Esophagus squamous epithelium (tissue), 4 donors: ENCODE measurements at regions not wholly inside any gene's neighbourhood (a gene's known extent, or its start where the extent isn't known, plus 50 kb on each side); places are given as distances from the start of the nearest gene placed in this dataset.

ENCODE experiments used
- CTCF ChIP-seq, 6 experiments: fragments of 450-650 bp in 4 of 6; fragments of 200-600 bp in 2 of 6; sonication (generic) in 2 of 6; IDR thresholded peaks; one replicate each; pipeline ENCODE4 v1.5.1; 2016 to 2019; ENCODE audit warnings: antibody characterized with exemption in 6 of 6, mild to moderate bottlenecking in 4 of 6, moderate library complexity in 4 of 6
- POLR2A ChIP-seq, 4 donors: fragments of 450-650 bp; IDR thresholded peaks; one replicate each; pipeline ENCODE4 v1.6.1; 2017; ENCODE audit warnings: antibody characterized with exemption in 4 of 4, mild to moderate bottlenecking in 4 of 4, moderate library complexity in 3 of 4

- no peak for TF ChIP-seq CTCF (IDR thresholded peaks at IDR 0.05)
- no peak for TF ChIP-seq POLR2A (IDR thresholded peaks at IDR 0.05)
Observed at GRCh38 chr2:121058852-121059558, 226.0 kb downstream of the TFCP2L1 start.
